ENCODE measurements at regions not wholly inside any gene's neighbourhood (a gene's known extent, or its start where the extent isn't known, plus 50 kb on each side); places are given as distances from the start of the nearest gene placed in this dataset.
"Not testable (repeated sequence)": the region's sequence is repeated elsewhere in the genome, so short reads cannot be mapped to it uniquely, and the experiment has no call there.

DNA sequence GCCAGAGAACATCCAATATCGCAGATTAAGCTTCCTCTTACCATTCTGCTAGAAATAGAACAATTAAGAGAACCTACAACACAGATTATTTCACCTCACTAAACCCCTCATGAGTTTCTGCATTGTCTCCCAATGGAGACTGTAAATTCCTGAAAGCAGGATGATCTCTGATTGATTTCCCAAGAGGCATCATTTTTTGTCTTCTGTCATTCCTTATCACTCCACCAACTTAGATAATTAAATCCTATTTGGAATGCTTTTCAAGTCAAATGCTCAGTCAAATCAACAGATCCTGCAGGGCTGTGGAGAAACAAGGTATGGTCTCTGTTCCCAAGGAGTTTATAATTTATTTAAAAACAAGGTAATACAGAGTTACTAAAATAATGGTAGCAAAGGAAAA, 161.5 kb downstream of the MTERF1 start:
- DNase-seq = no peak

DNA sequence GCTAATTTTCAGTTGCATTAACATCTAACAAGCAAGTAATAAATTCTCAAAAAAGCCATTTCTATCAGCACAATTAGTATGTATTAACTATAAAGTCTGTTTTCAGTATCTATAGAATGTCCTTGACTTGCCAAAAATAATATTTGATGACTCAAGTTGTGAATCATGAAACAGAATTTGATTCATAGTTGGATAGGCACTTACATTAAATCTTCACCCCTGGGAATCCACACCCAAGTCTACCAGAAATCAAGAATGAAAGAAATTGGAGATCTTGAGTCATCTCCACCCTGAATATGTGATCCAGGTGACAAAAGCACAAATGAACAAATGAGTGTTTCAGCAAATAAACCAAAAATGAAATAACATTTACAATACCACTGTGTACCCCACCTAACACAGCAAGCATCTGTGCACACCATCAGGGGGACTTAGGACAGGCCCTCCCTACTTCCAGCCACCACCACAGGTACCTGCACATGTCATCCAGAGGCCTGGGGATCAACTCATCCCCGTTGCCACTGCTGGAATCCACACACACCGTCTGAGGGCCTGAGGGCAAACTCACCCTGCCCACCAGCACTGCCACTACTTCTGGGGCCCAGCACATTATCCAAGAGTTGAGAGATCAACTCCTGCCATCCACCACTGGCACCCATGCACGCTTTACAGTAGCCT, 160.1 kb downstream of the MTERF1 start:
- no peak for DNase-seq

DNA sequence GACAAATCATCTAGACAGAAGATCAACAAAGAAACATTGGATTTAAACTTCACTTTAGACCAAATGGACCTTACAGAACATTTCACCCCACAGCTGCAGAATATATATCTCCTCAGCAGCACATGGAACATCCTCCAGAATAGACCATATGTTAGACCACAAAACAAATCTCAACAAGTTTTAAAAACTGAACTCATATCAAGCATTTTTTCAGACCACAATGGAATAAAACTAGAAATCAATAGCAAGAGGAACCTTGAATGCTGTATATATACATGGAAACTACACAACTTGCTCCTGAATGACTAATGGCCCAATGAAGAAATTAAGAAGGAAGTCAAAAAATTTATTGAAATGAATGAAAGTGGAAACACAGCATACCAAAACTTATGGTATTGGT, 157.7 kb downstream of the MTERF1 start:
- no peak for DNase-seq

DNA sequence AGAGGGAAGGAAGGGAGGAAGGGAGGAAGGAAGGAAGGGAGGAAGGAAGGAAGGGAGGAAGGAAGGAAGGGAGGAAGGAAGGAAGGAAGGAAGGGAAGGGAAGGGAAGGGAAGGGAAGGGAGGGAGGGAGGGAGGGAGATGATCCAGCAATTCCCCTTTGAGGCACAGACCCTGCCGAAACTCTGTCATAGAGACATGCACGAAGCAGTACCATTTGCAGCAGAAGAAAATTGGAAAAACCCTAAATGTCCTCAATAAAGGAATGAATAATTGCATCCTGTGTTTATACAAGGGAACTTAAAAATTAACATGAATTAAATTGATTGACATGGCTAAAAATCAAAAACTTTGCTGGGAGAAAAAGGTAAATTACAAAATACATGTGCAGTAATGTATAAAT, 151.5 kb downstream of the MTERF1 start:
- not testable (repeated sequence) for DNase-seq

DNA sequence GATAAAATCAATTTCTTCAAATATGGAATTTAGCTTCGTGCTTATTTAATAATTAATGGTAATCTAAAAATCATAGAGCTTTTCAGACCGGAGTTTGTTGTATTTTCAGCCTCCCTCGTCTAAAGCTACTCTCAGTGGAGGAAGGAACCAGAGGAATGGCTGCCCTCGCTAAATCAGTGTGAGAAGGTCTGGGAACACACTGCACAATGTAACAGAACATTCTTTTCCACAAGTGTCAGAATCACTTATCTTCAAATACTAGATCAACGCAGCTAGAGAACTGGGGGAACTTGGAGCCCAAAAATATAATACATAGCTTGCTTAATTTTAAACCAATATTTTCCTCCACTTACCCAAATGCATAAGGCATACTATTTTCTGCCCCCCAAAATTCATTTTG, 148.5 kb downstream of the MTERF1 start:
- DNase-seq = no peak

DNA sequence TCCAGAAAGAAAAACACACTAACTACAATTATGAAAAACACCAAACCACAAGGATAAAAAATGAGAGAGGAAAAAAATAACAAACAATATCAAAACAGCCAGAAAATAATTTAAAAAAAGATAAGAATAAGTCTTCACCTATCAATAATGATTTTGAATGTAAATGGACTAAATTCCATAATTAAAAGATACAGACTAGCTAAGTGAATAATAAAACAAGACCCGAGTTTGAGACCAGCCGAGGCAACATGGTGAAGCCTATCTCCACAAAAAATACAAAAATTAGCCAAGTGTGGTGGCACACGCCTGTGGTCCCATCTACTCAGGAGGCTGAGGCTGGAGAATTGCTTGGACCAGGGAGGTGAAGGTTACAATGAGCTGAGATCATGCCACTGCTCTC, 131.1 kb downstream of the MTERF1 start:
- DNase-seq = no peak

DNA sequence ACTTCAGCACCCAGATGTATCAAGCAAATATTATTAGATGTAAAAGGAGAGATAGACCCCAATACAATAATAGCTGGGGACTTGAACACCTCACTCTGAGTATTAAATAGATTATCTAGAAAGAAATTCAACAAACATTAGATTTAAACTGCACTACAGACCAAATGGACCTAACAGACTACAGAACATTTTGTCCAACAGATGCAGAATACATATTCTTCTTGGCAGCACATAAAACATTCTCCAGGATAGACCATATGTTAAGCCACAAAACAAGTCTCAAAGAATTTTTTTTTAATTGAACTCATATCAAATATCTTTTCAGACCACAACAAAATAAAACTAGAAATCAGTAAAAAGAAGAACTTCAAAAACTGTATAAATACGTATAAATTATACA, 130.4 kb downstream of the MTERF1 start:
- DNase-seq = no peak

DNA sequence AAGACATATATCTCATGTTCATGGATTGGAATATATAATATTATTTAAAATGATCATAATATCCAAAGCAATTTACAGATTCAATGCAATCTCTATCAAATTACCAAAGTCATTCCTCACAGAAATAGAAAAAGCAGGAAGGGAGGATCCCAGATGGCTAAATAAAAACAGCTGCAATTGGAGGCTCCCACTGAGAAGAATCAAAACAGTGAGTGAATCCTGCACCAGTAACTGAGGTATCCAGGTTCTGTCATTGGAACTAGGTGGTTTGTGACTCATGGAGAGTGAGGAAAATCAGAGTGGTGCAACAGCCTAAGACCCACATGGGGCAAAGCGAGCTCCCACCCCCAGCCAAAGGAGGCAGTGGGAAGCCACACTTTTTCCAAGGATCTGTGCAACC, 128.4 kb downstream of the MTERF1 start:
- no peak for DNase-seq

DNA sequence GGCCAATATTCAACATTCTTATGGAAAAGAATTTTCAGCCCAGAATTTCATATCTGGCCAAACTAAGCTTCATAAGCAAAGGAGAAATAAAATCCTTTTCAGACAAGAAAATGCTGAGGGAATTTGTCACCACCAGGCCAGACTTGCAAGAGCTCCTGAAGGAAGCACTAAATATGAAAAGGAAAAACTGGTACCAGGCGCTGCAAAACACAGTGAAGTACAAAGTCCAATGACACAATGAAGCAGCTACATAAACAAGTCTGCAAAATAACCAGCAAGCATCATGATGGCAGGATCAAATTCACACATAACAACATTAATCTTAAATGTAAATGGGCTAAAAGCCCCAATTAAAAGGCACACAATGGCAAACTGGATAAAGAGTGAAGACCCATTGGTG, 126.2 kb downstream of the MTERF1 start:
- not testable (repeated sequence) for DNase-seq

DNA sequence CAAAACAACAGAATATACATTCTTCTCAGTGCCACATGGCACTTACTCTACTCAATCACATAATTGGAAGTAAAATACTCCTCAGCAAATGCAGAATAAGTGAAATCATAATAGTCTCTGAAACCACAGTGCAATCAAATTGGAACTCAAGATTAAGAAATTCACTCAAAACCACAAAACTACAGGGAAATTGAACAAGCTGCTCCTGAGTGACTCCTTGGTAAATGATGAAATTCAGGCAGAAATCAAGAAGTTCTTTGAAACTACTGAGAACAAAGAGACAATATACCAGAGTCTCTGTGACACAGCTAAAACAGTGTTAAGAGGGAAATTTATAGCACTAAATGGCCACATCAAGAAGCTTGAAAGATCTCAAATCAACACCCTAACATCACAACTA, 125.4 kb downstream of the MTERF1 start:
- DNase-seq = not testable (repeated sequence)

DNA sequence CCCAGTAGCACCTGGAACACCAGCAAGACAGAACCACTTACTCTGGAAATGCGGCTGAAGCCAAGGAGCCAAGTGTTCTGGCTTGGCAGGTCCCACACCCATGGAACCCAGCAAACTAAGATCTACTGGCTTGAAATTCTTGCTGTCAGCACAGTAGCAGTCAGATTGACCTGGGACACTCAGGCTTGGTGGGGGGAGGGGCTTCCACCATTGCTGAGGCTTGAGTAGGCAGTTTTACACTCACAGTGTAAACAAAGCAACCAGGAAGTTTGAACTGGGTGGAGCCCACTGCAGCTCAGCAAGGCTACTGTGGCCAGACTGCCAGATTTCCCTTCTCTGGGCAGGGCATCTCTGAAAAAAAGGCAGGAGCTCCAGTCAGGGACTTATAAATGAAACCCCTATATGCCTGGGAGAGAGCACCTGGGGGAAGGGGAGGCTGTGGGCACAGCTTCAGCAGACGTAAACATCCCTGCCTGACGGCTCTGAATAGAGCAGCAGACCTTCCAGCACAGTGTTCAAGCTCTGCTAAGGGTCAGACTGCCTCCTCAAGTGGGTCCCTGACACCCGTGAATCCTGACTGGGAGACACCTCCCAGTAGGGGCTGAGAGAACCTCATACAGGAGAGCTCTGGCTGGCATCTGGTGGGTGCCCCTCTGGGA, 121.2 kb downstream of the MTERF1 start:
- DNase-seq = no peak

DNA sequence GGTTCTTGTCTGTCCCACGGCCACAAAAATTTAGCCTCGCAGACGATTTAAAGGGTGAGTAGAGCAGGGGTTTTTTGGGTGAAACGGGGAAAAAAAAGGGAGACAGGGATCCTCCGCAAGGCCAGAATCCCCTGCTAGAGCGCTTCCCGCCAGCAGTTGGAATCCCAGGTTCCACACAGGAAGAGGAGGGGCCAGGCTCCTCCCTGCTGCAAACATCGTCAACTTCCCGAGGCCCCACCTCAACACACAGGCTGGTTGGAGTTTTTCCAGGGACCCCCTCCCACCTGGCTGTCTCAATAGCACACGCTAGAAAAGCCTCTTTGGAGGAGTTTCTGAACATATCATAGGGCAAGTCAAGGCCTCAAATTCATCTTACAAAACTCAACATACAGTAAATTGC, 112.7 kb downstream of the MTERF1 start:
- DNase-seq = no peak

DNA sequence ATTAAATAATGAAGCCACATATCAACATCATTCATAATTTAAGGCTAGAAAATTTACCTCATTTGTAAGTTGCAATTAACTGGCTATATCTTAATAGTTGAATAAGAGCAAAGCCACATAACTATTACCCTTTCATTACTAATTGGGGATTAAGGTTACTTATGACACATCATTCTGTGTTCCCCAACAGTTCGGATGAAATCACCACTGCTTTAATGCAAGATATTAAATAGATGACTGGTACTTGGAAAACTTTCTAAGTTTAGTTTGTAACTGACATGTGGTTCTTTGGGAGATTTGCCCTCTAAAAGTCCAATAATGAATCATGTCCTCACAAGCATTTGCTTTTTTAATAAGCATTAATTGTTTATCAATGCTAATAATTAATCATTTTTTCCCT, 109.1 kb downstream of the MTERF1 start:
- DNase-seq = no peak

DNA sequence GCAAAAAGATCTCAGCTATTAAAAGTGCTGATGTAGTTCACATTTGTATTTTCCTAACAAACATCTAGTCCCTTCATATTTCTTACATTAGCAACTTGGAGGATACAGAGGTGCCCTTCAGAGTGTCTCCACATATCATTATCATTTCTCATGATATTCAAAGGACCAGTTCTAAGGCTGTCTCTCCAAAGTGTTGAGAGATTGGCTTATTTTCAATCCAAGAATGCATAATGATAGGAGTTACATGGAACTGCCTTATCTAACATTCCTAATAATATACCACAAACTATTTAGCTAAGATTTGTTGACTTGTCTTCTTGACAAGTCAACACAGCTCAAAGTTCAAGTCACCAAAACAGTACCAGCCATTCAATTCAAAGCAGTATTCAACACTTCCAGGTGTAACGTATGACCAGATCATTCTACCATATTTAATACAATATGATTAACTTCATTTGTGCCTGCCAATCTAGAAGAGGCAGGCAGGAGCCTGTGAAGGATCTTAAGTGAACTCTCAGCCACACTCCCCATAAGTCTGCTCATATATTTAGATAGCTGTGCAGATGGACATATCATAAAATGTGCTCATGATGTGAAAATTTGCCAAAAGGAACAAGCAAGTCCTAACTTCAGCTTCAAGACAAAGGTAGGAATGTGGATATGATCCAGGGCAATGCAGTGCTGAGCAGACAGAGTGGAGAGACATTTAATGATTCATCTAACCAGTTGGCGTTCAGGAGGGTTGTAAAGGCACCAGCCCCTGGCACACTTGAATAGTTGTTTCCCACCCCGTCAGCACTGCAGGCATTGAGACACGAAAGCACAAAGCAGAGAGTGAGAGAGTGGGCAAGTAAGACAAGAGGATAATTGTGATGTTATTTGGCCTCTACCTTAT, 108.3 kb downstream of the MTERF1 start:
- DNase-seq = no peak

DNA sequence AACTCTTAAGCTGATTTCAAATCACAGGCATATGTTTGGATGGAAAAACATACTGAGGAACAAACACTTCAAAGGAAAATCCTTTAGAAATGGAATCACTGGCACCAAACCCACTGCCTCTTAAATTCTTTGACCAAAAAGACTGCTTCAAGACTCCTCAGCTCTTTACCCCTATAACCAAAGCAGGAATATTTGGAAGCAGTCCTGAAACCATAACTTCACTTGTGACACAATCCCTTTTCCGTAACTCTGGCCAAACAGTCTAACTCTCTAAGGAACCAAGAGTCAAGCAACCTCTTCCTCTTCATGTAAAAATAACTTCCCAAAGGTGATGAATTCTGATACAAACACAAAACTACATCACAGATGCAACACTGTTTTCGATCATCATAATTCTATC, 104.3 kb downstream of the MTERF1 start:
- no peak for DNase-seq

DNA sequence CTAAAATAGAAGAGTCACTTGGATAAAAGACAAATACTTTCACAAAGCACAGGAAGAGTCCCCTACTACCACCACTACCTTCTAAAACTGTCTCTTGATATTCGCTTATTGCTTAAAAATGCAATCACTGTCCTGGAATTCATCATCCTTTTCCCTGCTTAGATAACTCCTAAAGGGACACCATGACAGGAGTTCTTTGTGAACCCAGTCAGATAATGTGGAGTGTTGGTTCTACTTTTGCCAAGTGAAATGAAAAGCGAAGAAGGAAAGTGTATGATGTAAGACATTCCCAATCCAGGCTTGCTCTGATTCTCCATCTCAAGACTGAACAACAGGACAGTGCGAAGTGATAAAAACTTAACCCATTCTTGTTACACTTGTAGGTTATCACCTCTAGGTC, 103.0 kb downstream of the MTERF1 start:
- no peak for DNase-seq

DNA sequence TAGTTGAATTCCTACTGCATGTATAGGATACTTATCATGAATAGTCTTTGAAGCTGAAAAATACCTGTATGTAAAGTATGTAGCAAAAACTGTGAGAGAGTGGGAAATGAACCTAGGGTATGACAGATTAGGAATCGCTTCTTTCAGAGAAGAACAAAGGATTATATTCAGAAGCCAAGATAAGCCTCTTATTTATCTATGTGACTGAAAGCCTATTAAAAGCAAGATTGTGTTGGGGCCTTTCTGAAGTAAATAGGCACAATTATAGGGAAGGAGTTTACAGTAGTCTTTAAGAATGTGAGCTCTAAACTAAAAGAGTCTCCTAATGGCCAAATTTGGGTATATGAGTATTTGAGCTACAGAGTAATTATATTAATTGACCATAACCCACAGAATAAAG, 102.1 kb downstream of the MTERF1 start:
- DNase-seq = no peak

DNA sequence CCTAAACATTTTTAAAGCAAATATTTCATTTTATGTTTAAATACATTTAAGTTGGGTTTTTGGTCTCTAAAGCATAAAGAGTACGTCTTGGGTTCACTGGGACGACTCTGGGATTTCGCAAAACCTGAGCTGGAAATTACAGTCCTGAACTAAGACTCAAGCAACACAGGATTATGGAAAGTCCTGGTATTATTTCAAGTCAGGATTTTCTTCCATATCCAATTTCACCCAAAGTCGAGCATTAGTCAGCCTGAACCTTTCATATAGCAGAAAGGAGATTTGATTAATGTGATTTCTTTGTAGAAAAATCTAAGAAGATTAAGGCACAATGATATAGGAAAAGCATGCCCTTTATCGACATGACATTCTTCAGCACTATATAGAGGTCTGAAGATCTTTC, 100.0 kb downstream of the MTERF1 start:
- DNase-seq = no peak

DNA sequence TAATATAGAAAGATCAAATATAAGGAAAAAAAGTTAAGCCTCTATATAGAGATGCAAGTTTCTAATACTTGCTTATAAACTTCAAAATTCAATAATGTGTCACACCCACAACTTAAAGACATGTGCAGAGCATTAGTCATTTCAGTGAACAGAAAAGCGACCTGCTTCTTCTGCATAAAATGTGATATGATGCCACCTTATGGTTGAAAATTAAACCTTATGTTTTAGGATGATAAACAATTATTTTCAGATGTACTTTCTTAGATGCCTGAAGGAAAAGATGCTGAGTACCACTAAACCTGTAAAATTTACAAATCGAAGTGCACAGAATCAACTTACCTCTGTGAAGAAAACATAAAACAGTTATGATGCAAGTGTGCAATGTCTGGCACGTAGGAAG, 96.0 kb downstream of the MTERF1 start:
- no peak for DNase-seq

DNA sequence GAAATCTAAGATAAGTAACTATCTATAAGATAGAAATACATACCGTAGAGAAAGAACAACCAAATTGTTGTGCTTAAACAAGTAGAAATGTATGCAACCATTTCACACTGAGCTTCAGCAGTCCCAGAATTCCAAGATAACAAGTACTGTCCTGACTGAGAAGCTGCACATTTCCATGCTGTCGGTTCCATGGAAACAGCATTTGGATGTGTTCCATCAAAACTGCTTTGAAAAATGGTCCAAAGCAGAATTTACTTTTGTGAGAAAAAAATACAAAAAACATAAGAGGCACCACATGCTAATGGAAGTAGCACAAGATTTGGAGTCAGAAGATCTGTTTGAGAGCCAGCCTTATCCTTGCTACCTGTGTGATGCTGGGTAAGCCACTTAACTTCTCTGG, 92.6 kb downstream of the MTERF1 start:
- no peak for DNase-seq

DNA sequence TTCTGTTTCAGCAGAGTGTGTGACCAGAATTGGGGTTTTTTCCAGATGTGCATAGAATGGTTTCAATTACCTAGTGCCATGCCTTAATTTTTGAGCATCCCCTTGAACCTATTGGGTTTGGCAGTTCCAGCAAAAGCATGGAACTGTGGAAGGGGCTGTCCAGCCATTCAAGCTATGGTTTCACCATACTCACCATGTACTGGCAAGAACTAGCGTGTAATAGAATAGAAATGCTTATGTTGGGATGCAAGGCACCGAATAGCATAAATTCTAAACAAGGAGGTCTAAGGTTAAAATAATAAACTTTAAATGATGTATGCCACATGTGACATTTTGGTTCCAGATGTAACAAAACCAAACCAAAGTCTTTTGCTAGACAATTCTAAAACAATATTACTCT, 91.4 kb downstream of the MTERF1 start:
- DNase-seq = no peak

DNA sequence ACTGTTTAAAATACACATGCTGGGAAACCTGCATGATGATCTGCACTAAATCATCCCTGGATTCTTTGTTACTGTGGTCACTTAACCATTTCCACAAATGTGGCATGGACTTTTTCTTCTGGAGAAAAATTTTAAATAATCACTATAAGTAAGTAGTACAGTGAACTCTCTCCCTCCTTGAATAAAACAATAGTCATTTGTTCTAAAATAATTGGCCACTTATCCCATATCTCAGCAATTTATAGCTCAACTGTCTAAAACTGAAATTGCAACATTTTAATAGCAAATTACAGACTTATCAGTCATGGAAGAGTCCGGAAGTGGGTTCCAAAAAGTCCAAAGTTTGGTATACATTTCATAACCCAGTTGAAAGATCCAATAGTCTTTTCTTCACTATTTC, 90.9 kb downstream of the MTERF1 start:
- no peak for DNase-seq

DNA sequence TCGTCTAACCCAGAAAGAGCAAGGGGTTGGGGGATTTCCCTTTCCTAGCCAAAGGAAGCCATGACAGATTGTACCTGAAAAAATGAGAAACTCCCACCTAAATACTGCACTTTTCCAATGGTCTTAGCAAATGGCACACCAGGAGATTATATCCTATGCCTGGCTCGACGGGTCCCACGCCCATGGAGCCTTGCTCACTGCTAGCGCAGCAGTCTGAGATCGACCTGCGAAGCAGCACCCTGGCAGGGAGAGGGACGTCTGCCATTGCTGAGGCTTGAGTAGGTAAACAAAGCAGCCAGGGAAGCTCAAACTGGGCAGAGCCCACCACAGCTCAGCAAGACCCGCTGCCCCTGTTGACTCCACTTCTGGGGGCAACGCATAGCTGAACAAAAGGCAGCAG, 89.9 kb downstream of the MTERF1 start:
- DNase-seq = not testable (repeated sequence)

DNA sequence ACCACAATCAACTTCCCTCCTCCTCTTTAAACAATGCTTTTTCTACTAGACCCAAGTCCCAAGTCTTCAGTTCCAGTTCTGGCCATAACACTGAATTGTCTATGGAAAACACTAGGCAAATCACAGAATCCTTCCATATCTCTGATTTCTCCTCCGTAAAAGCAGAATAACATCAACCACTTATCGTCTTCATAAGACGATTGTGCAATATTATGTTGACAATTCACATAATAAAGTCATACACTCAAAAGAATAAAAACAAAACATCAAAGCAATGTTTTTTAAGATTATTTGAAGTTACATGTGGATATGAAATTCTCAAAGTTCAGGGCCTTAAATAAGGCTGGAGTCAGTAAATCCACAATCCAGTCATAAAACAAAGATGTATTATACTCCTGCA, 84.4 kb downstream of the MTERF1 start:
- no peak for DNase-seq
